Transverse colon (tissue), 4 donors: ENCODE measurements at regions not wholly inside any gene's neighbourhood (a gene's known extent, or its start where the extent isn't known, plus 50 kb on each side); places are given as distances from the start of the nearest gene placed in this dataset.

Source experiments
- CTCF ChIP-seq, 5 experiments: fragments of 200-600 bp in 3 of 5; fragments of 450-650 bp in 2 of 5; sonication (generic) in 3 of 5; IDR thresholded peaks; 1 replicate in 2 of 5; 2 replicates in 3 of 5; pipeline ENCODE4 v1.5.1; 2016 to 2017; ENCODE audit warnings: antibody characterized with exemption in 5 of 5, inconsistent platforms in 3 of 5, mild to moderate bottlenecking in 2 of 5, moderate library complexity in 1 of 5
- EP300 ChIP-seq: sonication (generic); formaldehyde crosslinking; IDR thresholded peaks from one replicate; pipeline ENCODE4 v1.6.1; 2017; ENCODE audit warnings: antibody characterized with exemption, low read depth
- POLR2A ChIP-seq: fragments of 450-650 bp; IDR thresholded peaks from one replicate; pipeline ENCODE4 v1.6.1; 2016; ENCODE audit warnings: antibody characterized with exemption, mild to moderate bottlenecking, moderate library complexity
- POLR2AphosphoS5 ChIP-seq, 3 donors: sonication (generic); formaldehyde crosslinking; IDR thresholded peaks; one replicate each; pipeline ENCODE4 v1.6.1; 2016; ENCODE audit warnings: antibody characterized with exemption in 3 of 3

- TF ChIP-seq CTCF (IDR thresholded peaks at IDR 0.05) = no peak
- no peak for TF ChIP-seq POLR2A
- no peak for TF ChIP-seq POLR2AphosphoS5 (IDR thresholded peaks at IDR 0.05)
- no peak for TF ChIP-seq EP300
Measured at GRCh38 chr3:31345581-31345980, 187.1 kb upstream of the STT3B start.
